ENCODE measurements at regions not wholly inside any gene's neighbourhood (a gene's known extent, or its start where the extent isn't known, plus 50 kb on each side); places are given as distances from the start of the nearest gene placed in this dataset.

- no peak overlapping the region for H3K4me2 ChIP-seq (ENCODE audit: control insufficient read depth, extremely low read depth, insufficient read depth, low read depth, low read length)
- no peak overlapping the region for H3K9ac ChIP-seq (ENCODE audit: control insufficient read depth, extremely low read depth, insufficient read depth, low read length)
- no peaks in the 10 kb centered on the region for H4K20me1 ChIP-seq (ENCODE audit: control insufficient read depth, extremely low read depth, insufficient read depth, low read length)
- no peaks in the 10 kb centered on the region for H3K36me3 ChIP-seq (ENCODE audit: control insufficient read depth in 2 of 2, extremely low read depth in 1 of 2, insufficient read depth in 2 of 2, low read length in 2 of 2)
- no peak for TF ChIP-seq EZH2 (IDR thresholded peaks at IDR 0.05; ENCODE audit: low read length)
- no peak for TF ChIP-seq CTCF (optimal IDR thresholded peaks at IDR 0.05 in 1 of 3, IDR thresholded peaks at IDR 0.05 in 1 of 3, conservative IDR thresholded peaks at IDR 0.05 in 1 of 3; ENCODE audit: extremely low read depth in 1 of 3, insufficient read depth in 2 of 3, low read length in 3 of 3)
- no peak for DNase-seq (ENCODE audit: low read depth, low spot score)
- FAIRE-seq = no peak
- H3K79me2 ChIP-seq (ENCODE audit: control insufficient read depth, insufficient read depth, low read length) = no peaks in the 10 kb centered on the region
- dilution Hi-C loops (cut with MboI; ENCODE audit: extremely low pct_ligation_motif_present, low sequenced_read_pairs) = no loop called here
- no peaks in the 10 kb centered on the region for H3K27me3 ChIP-seq (ENCODE audit: control insufficient read depth, extremely low read depth, insufficient read depth, low read length)
- no peak overlapping the region for H2AFZ ChIP-seq (ENCODE audit: control insufficient read depth, low read length)
- H3K27ac ChIP-seq (ENCODE audit: control insufficient read depth, insufficient read depth, low read length) = peak overlapping the region; percentile 97
- H3K4me1 ChIP-seq (ENCODE audit: control insufficient read depth, extremely low read depth, insufficient read depth, low read length) = peaks cover 20% of the 10 kb centered on the region
- H3K9me1 ChIP-seq (ENCODE audit: control insufficient read depth, extremely low read depth, insufficient read depth, low read length) = no peaks in the 10 kb centered on the region
- H3K9me3 ChIP-seq (ENCODE audit: control insufficient read depth, low read depth, low read length) = peaks cover 6% of the 10 kb centered on the region
- no peak overlapping the region for H3K4me3 ChIP-seq (ENCODE audit: control insufficient read depth in 2 of 3, extremely low read depth in 1 of 3, insufficient read depth in 2 of 3, low read depth in 1 of 3, low read length in 3 of 3)
Measured at GRCh38 chr2:13651684-13652131, 935.0 kb downstream of the TRIB2 start.

- dilution Hi-C loops (cut with MboI; ENCODE audit: extremely low pct_ligation_motif_present, low sequenced_read_pairs) = no loop called here
- Histone ChIP-seq H3K4me2 (ENCODE audit: control insufficient read depth, extremely low read depth, insufficient read depth, low read depth, low read length) (peak overlapping the region; percentile 82), H3K27ac (ENCODE audit: control insufficient read depth, insufficient read depth, low read length) (peak overlapping the region; percentile 97), H3K4me3 (ENCODE audit: control insufficient read depth in 2 of 3, extremely low read depth in 1 of 3, insufficient read depth in 2 of 3, low read depth in 1 of 3, low read length in 3 of 3) (peak overlapping the region in 2 of 3 experiments; percentile 43 to 48), H2AFZ (ENCODE audit: control insufficient read depth, low read length) (peak overlapping the region; percentile 68), H3K4me1 (ENCODE audit: control insufficient read depth, extremely low read depth, insufficient read depth, low read length) (peaks cover 20% of the 10 kb centered on the region), H3K27me3 (ENCODE audit: control insufficient read depth, extremely low read depth, insufficient read depth, low read length) (no peaks in the 10 kb centered on the region), H3K9ac (ENCODE audit: control insufficient read depth, extremely low read depth, insufficient read depth, low read length) (peak overlapping the region; percentile 33), H4K20me1 (ENCODE audit: control insufficient read depth, extremely low read depth, insufficient read depth, low read length) (no peaks in the 10 kb centered on the region), H3K9me3 (ENCODE audit: control insufficient read depth, low read depth, low read length) (peaks cover 6% of the 10 kb centered on the region), H3K36me3 (ENCODE audit: control insufficient read depth in 2 of 2, extremely low read depth in 1 of 2, insufficient read depth in 2 of 2, low read length in 2 of 2) (no peaks in the 10 kb centered on the region), H3K9me1 (ENCODE audit: control insufficient read depth, extremely low read depth, insufficient read depth, low read length) (no peaks in the 10 kb centered on the region), H3K79me2 (ENCODE audit: control insufficient read depth, insufficient read depth, low read length) (no peaks in the 10 kb centered on the region)
- TF ChIP-seq CTCF (optimal IDR thresholded peaks at IDR 0.05 in 1 of 3, IDR thresholded peaks at IDR 0.05 in 1 of 3, conservative IDR thresholded peaks at IDR 0.05 in 1 of 3; ENCODE audit: extremely low read depth in 1 of 3, insufficient read depth in 2 of 3, low read length in 3 of 3) = no peak
- TF ChIP-seq EZH2 (IDR thresholded peaks at IDR 0.05; ENCODE audit: low read length) = no peak
- peak; percentile 97 for FAIRE-seq
- peak; percentile 25 for DNase-seq (ENCODE audit: low read depth, low spot score)
Measured at GRCh38 chr2:13652531-13653313, 936.0 kb downstream of the TRIB2 start.
